Activated CD4-positive, CD25-positive, alpha-beta regulatory T cell (primary cell): ENCODE measurements at regions not wholly inside any gene's neighbourhood (a gene's known extent, or its start where the extent isn't known, plus 50 kb on each side); places are given as distances from the start of the nearest gene placed in this dataset.

Source experiments
- DNase-seq, 4 experiments: peaks; one replicate each; lab custom pipeline; 2025; lab: John Stamatoyannopoulos, UW

DNA sequence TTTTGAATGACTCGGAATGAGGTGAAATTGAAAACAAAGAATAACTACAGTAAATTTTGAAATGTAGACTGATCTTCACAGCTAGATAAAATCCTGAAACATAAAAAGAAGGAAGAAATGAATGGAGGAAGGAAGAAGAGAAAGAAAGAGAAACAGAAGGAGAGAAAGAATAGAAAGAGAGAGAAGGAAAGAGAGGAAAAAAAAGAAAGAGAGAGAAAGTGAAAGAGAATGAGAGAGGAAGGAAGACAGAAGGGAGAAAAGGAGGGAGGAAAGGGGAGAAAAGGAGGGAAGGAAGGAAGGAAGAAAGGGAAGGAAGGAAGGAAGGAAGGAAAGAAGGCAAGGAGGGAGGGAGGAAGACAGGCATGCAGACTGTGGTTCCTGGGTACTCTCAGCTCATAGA lies 982.6 kb downstream of the BCL11A start:
- DNase-seq: no peak

DNA sequence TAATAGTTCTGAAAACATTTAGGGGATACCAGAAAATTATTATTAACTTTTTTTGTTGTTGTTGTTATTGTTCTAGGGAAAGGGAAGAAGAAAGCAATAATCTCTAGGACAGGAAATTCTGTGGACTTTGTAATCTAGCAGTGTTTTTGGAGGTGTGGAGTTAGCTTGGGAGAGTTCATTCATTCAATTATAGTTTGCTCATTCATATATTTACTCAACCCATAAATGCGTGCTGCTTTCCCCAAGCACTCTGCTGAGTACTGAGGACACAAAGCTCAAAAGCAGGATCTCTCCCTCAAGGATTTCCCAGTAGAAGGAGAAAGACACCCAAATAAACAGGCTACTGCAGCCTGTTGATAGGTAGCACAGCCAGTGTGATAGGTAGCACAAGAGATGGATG lies 984.3 kb downstream of the BCL11A start:
- no peak for DNase-seq

- DNase-seq: no peak
Observed at GRCh38 chr2:59568461-59568860, 985.0 kb downstream of the BCL11A start.

GRCh38 chr2:59567151-59567550 lies 986.3 kb downstream of the BCL11A start:
- DNase-seq: no peak

DNA sequence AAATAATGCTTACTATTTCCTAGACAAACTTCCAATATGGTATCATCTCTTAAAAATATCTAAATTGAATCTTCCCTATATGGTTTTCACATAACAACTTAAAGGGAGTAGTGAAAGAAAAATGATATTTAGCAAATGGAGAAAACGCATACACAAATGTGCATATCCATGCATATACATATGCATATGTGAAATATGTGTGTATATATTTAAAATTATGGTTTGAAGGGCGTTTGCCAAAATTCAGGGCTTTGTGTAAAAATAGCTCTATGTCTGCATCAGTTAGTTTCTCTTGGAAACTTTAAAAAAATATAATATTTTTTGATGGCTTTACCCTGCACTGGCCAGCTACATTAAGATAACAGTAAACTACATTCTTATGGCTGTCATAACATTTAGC lies 986.7 kb downstream of the BCL11A start:
- no peak for DNase-seq

DNA sequence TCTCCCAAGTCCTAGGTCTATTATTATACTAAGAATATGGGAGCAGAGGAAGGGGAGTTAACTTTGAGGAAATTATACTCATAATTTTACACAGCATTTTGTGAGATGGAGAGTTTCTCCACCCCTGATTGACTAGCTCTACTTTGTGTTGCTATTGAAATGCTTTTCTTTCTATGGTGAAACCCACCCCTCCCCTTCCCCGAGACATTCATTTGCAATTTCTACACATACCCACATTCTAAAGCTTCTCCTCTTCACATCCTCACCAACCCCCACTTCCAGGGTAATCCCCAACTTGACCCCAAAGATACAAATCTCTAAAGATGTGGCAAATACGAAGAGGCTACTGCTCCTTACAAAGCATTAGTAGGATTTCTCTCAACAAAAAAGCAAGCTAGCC lies 992.2 kb downstream of the BCL11A start:
- DNase-seq: no peak

DNA sequence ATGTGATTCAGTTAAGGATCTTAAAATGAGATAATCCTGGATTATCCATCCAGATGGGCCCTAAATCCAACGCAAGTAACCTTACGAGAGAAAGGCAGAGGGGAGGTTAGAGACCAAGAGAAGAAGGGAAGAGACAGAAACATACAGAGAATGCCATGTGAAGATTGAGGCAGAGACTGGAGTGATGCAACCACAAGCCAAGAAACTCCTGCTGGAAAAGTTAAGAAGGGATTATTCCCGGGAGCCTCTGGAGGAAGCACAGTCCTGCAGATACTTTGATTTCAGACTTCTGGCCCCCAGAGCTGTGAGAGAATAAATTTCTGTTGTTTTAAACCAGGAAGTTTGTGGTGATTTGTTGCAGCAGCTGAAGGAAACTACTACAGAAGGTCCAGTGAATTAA lies 992.7 kb downstream of the BCL11A start:
- no peak for DNase-seq

GRCh38 chr2:59540864-59541263 lies 1012.6 kb downstream of the BCL11A start:
- no peak for DNase-seq

DNA sequence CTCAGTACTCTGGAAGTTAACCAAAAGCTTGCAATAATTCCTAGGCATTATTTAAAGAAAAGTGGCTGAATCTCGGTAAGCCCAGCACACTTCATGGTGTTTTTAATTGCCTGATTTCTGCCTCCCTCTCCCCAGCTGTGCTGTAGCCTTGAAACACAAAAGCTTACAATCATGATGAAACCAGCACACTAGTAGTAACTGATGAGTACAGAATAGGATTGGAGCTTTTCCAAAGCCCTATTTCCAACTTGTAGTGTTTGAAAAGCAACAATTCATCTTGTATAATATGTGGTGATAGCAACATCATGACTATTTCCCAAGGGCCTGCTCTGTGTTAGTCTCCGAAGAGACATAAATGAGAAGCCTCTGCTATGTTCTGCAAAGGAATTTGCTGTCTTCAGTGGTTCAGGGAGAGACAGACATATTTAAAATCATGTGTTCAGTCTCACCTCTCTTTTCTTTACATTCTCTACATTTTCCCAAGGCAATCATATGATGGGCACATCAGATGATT lies 1015.0 kb downstream of the BCL11A start:
- no peak for DNase-seq

GRCh38 chr2:59532808-59533207 lies 1020.6 kb downstream of the BCL11A start:
- DNase-seq: no peak

DNA sequence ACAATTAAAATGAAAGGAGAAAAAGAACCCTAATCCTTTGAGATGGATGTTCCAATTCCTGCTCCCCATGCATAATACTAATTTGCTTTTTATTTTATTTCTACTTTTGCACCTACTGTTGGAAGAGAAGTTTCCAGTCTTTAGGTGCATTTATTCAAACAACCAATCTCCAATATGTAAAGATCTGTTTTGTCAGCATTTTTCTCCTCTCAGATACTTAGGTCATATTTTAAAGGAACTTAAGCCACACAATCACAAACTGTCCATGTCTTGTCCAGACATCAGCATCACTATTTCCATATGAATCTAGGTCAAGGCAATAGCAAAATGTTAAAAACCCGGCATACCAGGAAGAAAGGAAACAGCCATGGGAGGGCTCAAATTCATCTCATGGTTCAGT lies 1023.2 kb downstream of the BCL11A start:
- DNase-seq: no peak

GRCh38 chr2:59529726-59530125 lies 1023.7 kb downstream of the BCL11A start:
- DNase-seq: no peak

DNA sequence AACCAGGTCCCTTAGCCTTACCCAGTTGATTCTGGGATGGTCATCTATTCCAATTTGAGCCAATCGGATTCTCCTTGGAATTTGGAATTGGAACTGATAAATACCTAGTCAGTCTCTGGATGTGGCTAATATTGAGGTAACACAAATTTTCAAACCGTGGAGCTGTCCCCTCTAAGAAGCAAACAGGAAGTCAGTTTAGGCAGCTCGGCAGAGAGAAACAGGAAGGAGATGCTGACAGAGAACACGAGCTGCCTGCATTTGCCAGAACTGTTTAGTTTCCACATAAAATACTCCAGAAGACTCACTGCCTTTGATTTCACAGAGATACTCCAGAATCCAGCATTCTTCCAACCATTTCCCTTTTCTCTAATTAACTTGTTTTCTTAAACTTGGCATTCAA lies 1024.9 kb downstream of the BCL11A start:
- DNase-seq: no peak

DNA sequence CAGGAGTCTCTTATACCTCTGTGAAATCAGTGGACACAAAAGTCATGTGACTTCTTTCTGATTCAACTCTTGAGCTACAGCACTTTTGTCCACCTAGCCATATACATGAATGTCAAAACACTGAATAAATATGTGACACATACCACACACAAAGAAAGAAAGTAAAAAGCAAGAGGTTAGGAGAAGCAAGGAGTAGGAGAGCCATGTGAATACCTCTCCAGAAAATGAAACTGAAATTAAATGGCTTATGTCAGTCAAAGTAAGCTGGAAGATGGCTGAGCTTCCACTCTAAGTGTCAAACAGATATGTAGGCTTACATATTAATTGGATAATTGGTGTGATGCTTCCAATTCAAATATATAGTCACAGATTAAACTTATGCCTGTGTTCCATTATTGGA lies 1050.5 kb downstream of the BCL11A start:
- DNase-seq: no peak

- DNase-seq: no peak
Observed at GRCh38 chr2:59490994-59491393, 1062.5 kb downstream of the BCL11A start.

GRCh38 chr2:59490192-59490591 lies 1063.3 kb downstream of the BCL11A start:
- no peak for DNase-seq

DNA sequence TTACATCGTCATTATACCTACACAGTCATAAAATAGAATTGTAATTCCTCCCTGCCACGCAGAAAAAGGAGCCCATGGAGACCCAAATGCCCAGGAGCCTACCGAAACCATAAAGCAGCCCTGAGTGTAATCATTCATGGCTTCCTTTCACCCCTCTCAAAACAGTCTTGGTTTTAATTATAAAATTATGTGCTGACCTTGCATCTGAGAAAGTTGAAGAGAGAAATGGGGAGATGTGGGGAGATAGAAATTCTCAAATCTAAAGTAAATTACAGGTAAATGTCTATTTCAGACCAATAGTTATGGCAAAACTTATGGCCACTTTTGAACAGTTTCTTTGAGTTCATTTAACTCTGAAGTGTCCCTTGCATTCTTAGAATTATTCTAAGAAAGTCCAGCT lies 1068.8 kb downstream of the BCL11A start:
- DNase-seq: no peak

- DNase-seq: no peak
Observed at GRCh38 chr2:59463426-59463825, 1090.0 kb downstream of the BCL11A start.

- DNase-seq: no peak
Observed at GRCh38 chr2:59462422-59463197, 1090.8 kb downstream of the BCL11A start.

DNA sequence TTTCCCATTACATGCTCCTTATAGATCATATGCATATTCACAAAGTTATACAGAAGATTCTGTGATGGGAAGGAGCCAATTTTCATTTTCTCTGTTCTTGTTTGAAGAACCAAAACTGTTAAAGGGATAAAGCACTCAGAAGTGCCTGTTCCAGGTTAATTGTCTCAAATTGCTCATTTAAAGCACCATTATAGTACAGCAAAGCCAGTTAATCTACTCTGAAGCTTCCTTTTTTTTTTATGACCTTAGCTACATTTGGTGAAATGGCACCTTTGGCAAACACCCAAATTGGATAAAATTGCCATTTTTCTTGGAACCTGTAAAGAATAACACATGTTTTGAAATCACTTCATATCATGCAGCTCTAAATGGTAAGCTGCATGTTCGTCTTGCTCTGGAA lies 1092.3 kb downstream of the BCL11A start:
- DNase-seq: no peak

DNA sequence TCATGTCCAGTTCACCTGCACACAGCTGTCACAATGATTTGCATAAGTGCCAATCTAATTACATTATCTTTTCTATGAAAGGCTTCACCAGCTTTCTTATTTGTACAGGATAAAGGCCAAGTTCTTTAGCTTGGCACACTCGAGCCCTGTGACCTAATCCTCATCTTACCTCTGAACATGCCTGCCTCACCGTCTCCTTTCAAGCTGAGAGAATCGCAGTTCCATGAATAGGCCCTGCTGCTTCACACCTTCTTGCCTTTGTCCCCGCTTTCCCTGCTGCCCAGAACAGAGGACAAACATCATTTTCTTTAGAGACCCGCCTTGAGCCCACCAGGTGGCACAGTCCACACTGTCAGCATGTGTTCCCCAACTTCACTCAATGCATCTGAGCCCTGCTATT lies 1094.7 kb downstream of the BCL11A start:
- no peak for DNase-seq

DNA sequence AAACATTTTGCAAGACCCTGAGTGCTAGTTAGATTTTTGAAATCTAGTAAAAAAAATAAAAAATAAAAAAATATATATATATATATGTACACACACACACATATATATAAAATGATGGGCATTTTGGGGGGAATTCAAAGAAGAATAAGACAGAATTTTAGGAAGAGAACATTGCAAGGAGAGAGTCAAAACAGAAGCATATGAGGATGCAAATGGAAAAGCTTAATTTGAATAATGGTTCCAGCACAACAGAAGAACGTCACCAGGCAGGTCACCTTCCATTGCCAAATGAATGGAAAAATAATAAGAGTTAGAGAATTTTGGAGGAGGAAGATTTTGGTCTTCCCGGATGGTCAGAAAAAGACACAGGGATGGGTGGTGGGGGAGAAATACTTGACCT lies 1097.2 kb downstream of the BCL11A start:
- DNase-seq: no peak

GRCh38 chr2:59449274-59449673 lies 1104.2 kb downstream of the BCL11A start:
- no peak for DNase-seq

GRCh38 chr2:59440491-59440890 lies 1113.0 kb downstream of the BCL11A start:
- DNase-seq: no peak
